GM23248 (cell line): ENCODE measurements at regions not wholly inside any gene's neighbourhood (a gene's known extent, or its start where the extent isn't known, plus 50 kb on each side); places are given as distances from the start of the nearest gene placed in this dataset.

Source experiments
- DNase-seq: peaks from one replicate; pipeline ENCODE4 v3.0.0-alpha.2; 2015
- H2AFZ ChIP-seq: fragments of 200-600 bp; sonication (generic); 2 replicates; pipeline ENCODE4 v1.6.1; 2016; ENCODE audit warnings: antibody characterized with exemption
- H3F3A ChIP-seq: fragments of 200-600 bp; sonication (generic); 2 replicates; pipeline ENCODE4 v1.6.1; 2016; ENCODE audit warnings: mild to moderate bottlenecking, antibody characterized with exemption, mixed run types; ENCODE audit not compliant: insufficient read depth
- H3K27ac ChIP-seq: fragments of 200-600 bp; sonication (generic); 2 replicates; pipeline ENCODE4 v1.5.1; 2016; ENCODE audit warnings: mild to moderate bottlenecking
- H3K27me3 ChIP-seq: fragments of 200-600 bp; sonication (generic); replicated peaks from 2 replicates; pipeline ENCODE4 v1.6.1; 2016; ENCODE audit warnings: mild to moderate bottlenecking; ENCODE audit not compliant: insufficient read depth
- H3K36me3 ChIP-seq: fragments of 200-600 bp; sonication (generic); 2 replicates; pipeline ENCODE4 v1.6.1; 2016; ENCODE audit warnings: low read depth, mild to moderate bottlenecking
- H3K4me1 ChIP-seq: fragments of 200-600 bp; sonication (generic); 2 replicates; pipeline ENCODE4 v1.6.1; 2016; ENCODE audit warnings: mild to moderate bottlenecking; ENCODE audit not compliant: insufficient read depth
- H3K4me2 ChIP-seq: fragments of 200-600 bp; sonication (generic); one replicate; pipeline ENCODE4 v1.6.1; 2016; ENCODE audit warnings: mild to moderate bottlenecking; ENCODE audit not compliant: unreplicated experiment
- H3K4me3 ChIP-seq: fragments of 200-600 bp; sonication (generic); 2 replicates; pipeline ENCODE4 v1.5.1; 2016; ENCODE audit warnings: mild to moderate bottlenecking
- H3K79me2 ChIP-seq: fragments of 200-600 bp; sonication (generic); 2 replicates; pipeline ENCODE4 v1.6.1; 2016; ENCODE audit warnings: mild to moderate bottlenecking; ENCODE audit not compliant: insufficient read depth
- H3K9ac ChIP-seq: fragments of 200-600 bp; sonication (generic); 2 replicates; pipeline ENCODE4 v1.6.1; 2016; ENCODE audit warnings: mild to moderate bottlenecking
- H3K9me2 ChIP-seq: fragments of 200-600 bp; sonication (generic); 2 replicates; pipeline ENCODE4 v1.6.1; 2016; ENCODE audit warnings: mixed run types, mild to moderate bottlenecking, moderate library complexity; ENCODE audit not compliant: insufficient read depth
- H3K9me3 ChIP-seq: fragments of 200-600 bp; sonication (generic); one replicate; pipeline ENCODE4 v1.6.1; 2017; ENCODE audit warnings: low read depth
- H4K20me1 ChIP-seq: fragments of 200-600 bp; sonication (generic); 2 replicates; pipeline ENCODE4 v1.6.0; 2016; ENCODE audit not compliant: insufficient read depth
- EZH2 ChIP-seq: fragments of 200-600 bp; sonication (generic); IDR thresholded peaks from 2 replicates; pipeline ENCODE4 v1.6.1; 2018; ENCODE audit warnings: antibody characterized with exemption, mild to moderate bottlenecking; ENCODE audit not compliant: insufficient read depth, poor library complexity, severe bottlenecking
- EZH2phosphoT487 ChIP-seq: fragments of 200-600 bp; sonication (generic); IDR thresholded peaks from 2 replicates; pipeline ENCODE4 v1.6.1; 2018; ENCODE audit warnings: antibody characterized with exemption, moderate library complexity, mild to moderate bottlenecking, low read depth; ENCODE audit not compliant: insufficient read depth
- WGBS, 2 experiments: methylation state at CpG; one replicate each; pipeline ENCODE4 v1.1.6; 2015 to 2017; ENCODE audit warnings: low lambda C conversion rate in 2 of 2, low coverage in 1 of 2; ENCODE audit errors: missing lambda C conversion rate in 2 of 2; 5-methylcytosine and 5-hydroxymethylcytosine counted together
- in situ Hi-C: fragments of 300-500 bp; cut with MboI; formaldehyde crosslinking; loops from 2 replicates; pipeline ENCODE4 v1.15.0; 2020

DNA sequence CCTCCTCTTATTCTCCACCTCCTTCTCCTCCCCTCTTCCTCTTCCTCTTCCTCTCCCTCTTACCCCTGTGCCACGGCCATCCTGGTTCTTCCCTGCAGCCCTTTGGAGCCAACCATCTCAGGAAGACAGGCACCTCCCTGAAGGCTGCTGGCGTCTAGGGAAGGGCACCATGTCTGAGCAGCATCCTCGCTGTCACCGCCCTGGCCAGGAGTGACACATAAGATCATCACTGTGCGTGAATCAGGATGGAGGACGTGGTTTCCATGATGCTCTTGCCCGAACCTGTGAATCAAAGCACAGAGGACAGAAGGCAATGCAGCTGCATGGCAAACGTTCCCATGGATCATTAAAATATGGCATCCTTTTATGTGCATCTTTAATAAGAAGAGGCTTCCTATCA is 236.0 kb downstream of the SH3BP4 start:
- no peak for DNase-seq
- H2AFZ ChIP-seq, result no peak overlapping the region
- in situ Hi-C loops, result no loop called here
- H3K79me2 ChIP-seq, result no peaks in the 10 kb centered on the region
- H3K4me1 ChIP-seq, result no peaks in the 10 kb centered on the region
- H3K27ac ChIP-seq, result no peak overlapping the region
- no peak overlapping the region for H3K4me2 ChIP-seq
- H3K9me3 ChIP-seq, result no peaks in the 10 kb centered on the region
- H3K9me2 ChIP-seq, result no peaks in the 10 kb centered on the region
- no peaks in the 10 kb centered on the region for H3K36me3 ChIP-seq
- H3K9ac ChIP-seq, result no peak overlapping the region
- 76 to 88% methylated on average over 8 of the region's 8 CpGs for WGBS, 2 experiments
- H3K27me3 ChIP-seq, result no peaks in the 10 kb centered on the region
- TF ChIP-seq EZH2, result no peak
- TF ChIP-seq EZH2phosphoT487, result no peak
- H3F3A ChIP-seq, result no peaks in the 10 kb centered on the region
- no peaks in the 10 kb centered on the region for H4K20me1 ChIP-seq
- H3K4me3 ChIP-seq, result no peak overlapping the region

DNA sequence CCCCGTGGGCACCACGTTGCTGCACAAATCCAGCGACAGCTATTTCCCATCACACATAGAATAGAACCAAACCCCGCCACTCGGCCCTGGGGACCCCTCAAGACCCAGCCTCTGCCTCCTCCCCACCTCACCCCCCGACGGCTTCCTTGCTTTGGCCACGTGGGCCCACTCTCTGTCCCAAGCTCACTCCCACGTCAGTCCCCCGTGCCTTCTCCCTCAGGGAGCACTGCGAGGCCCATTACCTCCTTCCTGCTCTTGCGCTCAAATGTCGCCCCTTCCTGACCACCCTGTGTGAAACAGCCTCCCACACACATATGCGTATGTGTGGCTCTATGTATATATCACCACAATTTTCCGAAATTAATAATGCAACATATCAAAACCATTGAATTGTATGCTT is 239.7 kb downstream of the SH3BP4 start:
- Histone ChIP-seq H3K36me3 (no peaks in the 10 kb centered on the region), H3K9ac (peak overlapping the region; percentile 20), H3K4me2 (peak overlapping the region; percentile 85), H3K4me1 (no peaks in the 10 kb centered on the region), H3K4me3 (peak overlapping the region; percentile 70), H3K9me2 (no peaks in the 10 kb centered on the region), H3K79me2 (no peaks in the 10 kb centered on the region), H3K27ac (no peak overlapping the region), H3K9me3 (no peaks in the 10 kb centered on the region), H4K20me1 (no peaks in the 10 kb centered on the region), H3K27me3 (no peaks in the 10 kb centered on the region), H2AFZ (peak overlapping the region; percentile 81), H3F3A (no peaks in the 10 kb centered on the region)
- no peak for DNase-seq
- in situ Hi-C loops, result no loop called here
- WGBS, 2 experiments, result 48 to 67% methylated on average over 7 to 15 of the region's 15 CpGs
- TF ChIP-seq EZH2phosphoT487, result no peak
- no peak for TF ChIP-seq EZH2

DNA sequence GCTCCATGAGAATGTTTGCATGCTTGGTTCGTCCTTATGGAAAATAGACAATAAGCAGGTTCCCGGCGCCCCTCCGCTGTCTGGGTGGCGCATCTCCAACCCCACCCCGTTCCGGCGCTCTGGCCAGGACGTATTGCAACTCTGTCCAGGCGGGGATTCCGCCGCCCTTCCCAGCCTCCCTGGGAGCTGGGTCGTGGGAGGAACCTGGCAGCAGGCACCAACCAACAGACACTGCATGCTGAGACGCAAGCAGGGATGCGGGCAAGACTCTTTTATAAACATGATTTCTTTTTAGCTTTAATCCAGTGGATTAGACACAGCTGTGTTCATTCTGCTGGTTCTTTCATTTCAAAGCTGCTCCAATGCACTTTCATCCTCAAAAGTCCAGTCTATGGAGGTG is 240.2 kb downstream of the SH3BP4 start:
- H3K4me3 ChIP-seq, result peak overlapping the region; percentile 70
- DNase-seq, result peak; percentile 69
- H3K9ac ChIP-seq, result peak overlapping the region; percentile 20
- no peaks in the 10 kb centered on the region for H3K36me3 ChIP-seq
- H3K27ac ChIP-seq, result no peak overlapping the region
- TF ChIP-seq EZH2, result no peak
- TF ChIP-seq EZH2phosphoT487, result no peak
- no peaks in the 10 kb centered on the region for H3K4me1 ChIP-seq
- H3K4me2 ChIP-seq, result peak overlapping the region; percentile 85
- no peaks in the 10 kb centered on the region for H3K79me2 ChIP-seq
- no peaks in the 10 kb centered on the region for H3K9me2 ChIP-seq
- H2AFZ ChIP-seq, result peak overlapping the region; percentile 81
- no peaks in the 10 kb centered on the region for H3F3A ChIP-seq
- H4K20me1 ChIP-seq, result no peaks in the 10 kb centered on the region
- H3K27me3 ChIP-seq, result no peaks in the 10 kb centered on the region
- H3K9me3 ChIP-seq, result no peaks in the 10 kb centered on the region
- WGBS, 2 experiments, result 4 to 5% methylated on average over 15 of the region's 15 CpGs
- in situ Hi-C loops, result no loop called here

DNA sequence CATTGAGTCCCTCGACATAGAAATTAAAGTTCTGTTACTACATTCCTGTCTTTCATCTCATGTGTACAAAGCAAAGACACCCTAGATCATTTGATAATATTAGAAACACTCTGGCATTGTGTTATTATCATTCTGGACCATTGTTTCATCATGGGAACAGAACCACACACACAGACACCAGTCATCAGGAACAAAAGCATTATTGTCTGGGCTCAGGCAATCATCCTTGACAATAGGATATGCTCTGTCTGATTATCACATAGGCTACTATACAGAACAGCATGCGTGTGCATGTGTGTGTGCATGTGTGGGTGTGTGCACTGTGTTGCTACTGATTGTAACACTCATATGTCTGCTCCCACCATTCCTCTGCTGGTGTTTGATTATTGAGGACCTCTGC is 242.5 kb downstream of the SH3BP4 start:
- in situ Hi-C loops, result no loop called here
- H3K9me3 ChIP-seq, result no peaks in the 10 kb centered on the region

DNA sequence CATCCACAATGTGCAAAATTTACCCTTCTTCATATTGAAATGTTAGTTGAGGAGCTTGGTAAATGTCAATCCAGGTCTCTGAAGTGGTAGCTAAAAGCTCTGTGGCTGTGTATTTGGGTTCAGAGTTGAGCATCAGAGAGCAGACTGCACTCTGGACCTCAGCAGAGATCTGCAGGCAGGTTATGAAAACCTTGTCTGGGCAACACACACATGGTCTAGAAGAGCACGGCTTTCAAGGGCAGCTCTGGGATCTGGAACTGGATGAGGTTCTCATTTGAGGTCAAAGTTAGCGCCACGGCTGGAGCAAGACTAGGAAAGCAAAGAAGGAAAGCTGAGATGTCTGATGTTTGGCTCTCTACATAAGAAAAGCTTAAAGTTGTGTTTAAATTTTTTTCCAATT is 243.0 kb downstream of the SH3BP4 start:
- in situ Hi-C loops, result no loop called here
- Histone ChIP-seq H4K20me1 (no peaks in the 10 kb centered on the region), H3K9me3 (no peaks in the 10 kb centered on the region), H3K27ac (no peak overlapping the region), H3K27me3 (no peaks in the 10 kb centered on the region), H3K4me1 (no peaks in the 10 kb centered on the region), H3K79me2 (no peaks in the 10 kb centered on the region), H3K4me2 (no peak overlapping the region), H3K4me3 (no peak overlapping the region), H3K9ac (no peak overlapping the region), H3K9me2 (no peaks in the 10 kb centered on the region), H2AFZ (no peak overlapping the region), H3F3A (no peaks in the 10 kb centered on the region), H3K36me3 (no peaks in the 10 kb centered on the region)
- WGBS, 2 experiments, result 77 to 80% methylated on average over 3 of the region's 3 CpGs
- DNase-seq, result no peak
- no peak for TF ChIP-seq EZH2phosphoT487
- TF ChIP-seq EZH2, result no peak

More for the DNA sequence above, 242.5 kb downstream of the SH3BP4 start:
- no peak overlapping the region for H3K9ac ChIP-seq
- WGBS, 2 experiments, result 70 to 85% methylated on average over 2 of the region's 2 CpGs
- no peaks in the 10 kb centered on the region for H3K9me2 ChIP-seq
- no peak for DNase-seq
- H3K4me3 ChIP-seq, result no peak overlapping the region
- TF ChIP-seq EZH2phosphoT487, result no peak
- TF ChIP-seq EZH2, result no peak
- no peaks in the 10 kb centered on the region for H3F3A ChIP-seq
- no peaks in the 10 kb centered on the region for H3K36me3 ChIP-seq
- H2AFZ ChIP-seq, result no peak overlapping the region
- no peak overlapping the region for H3K4me2 ChIP-seq
- H3K4me1 ChIP-seq, result no peaks in the 10 kb centered on the region
- H3K27ac ChIP-seq, result no peak overlapping the region
- no peaks in the 10 kb centered on the region for H3K27me3 ChIP-seq
- no peaks in the 10 kb centered on the region for H3K79me2 ChIP-seq
- H4K20me1 ChIP-seq, result no peaks in the 10 kb centered on the region
